ENCODE measurements at regions not wholly inside any gene's neighbourhood (a gene's known extent, or its start where the extent isn't known, plus 50 kb on each side); places are given as distances from the start of the nearest gene placed in this dataset.
"Not testable (repeated sequence)": the region's sequence is repeated elsewhere in the genome, so short reads cannot be mapped to it uniquely, and the experiment has no call there.

GRCh38 chr3:3347056-3347455 lies 167.6 kb upstream of the CRBN start:
- not testable (repeated sequence) for H3K4me3 ChIP-seq, H3K27me3 ChIP-seq, H3K36me3 ChIP-seq, DNase-seq, H3K9me3 ChIP-seq

GRCh38 chr3:3346556-3346955 lies 167.1 kb upstream of the CRBN start:
- Histone ChIP-seq H3K36me3 (no peaks in the 10 kb centered on the region), H3K9me3 (no peaks in the 10 kb centered on the region), H3K27me3 (no peaks in the 10 kb centered on the region), H3K4me3 (no peak overlapping the region)
- no peak for DNase-seq

- DNase-seq, result no peak
- no peaks in the 10 kb centered on the region for H3K27me3 ChIP-seq
- H3K9me3 ChIP-seq, result no peaks in the 10 kb centered on the region
- no peak overlapping the region for H3K4me3 ChIP-seq
- H3K36me3 ChIP-seq, result no peaks in the 10 kb centered on the region
Measured at GRCh38 chr3:3342141-3342540, 162.7 kb upstream of the CRBN start.

- Histone ChIP-seq H3K27me3 (no peaks in the 10 kb centered on the region), H3K36me3 (no peaks in the 10 kb centered on the region), H3K9me3 (no peaks in the 10 kb centered on the region), H3K4me3 (no peak overlapping the region)
- DNase-seq, result no peak
Measured at GRCh38 chr3:3340965-3341895, 161.7 kb upstream of the CRBN start.

GRCh38 chr3:3340526-3340925 lies 161.0 kb upstream of the CRBN start:
- no peak for DNase-seq
- H3K4me3 ChIP-seq, result no peak overlapping the region
- H3K9me3 ChIP-seq, result no peaks in the 10 kb centered on the region
- H3K27me3 ChIP-seq, result no peaks in the 10 kb centered on the region
- H3K36me3 ChIP-seq, result no peaks in the 10 kb centered on the region

GRCh38 chr3:3335903-3336302 lies 156.4 kb upstream of the CRBN start:
- Histone ChIP-seq H3K9me3 (no peaks in the 10 kb centered on the region), H3K36me3 (no peaks in the 10 kb centered on the region), H3K4me3 (no peak overlapping the region), H3K27me3 (no peaks in the 10 kb centered on the region)
- no peak for DNase-seq

- H3K4me3 ChIP-seq, result no peak overlapping the region
- no peaks in the 10 kb centered on the region for H3K27me3 ChIP-seq
- DNase-seq, result no peak
- no peaks in the 10 kb centered on the region for H3K9me3 ChIP-seq
- H3K36me3 ChIP-seq, result no peaks in the 10 kb centered on the region
Measured at GRCh38 chr3:3334491-3334890, 155.0 kb upstream of the CRBN start.

- no peaks in the 10 kb centered on the region for H3K9me3 ChIP-seq
Measured at GRCh38 chr3:3333571-3333970, 154.1 kb upstream of the CRBN start.

GRCh38 chr3:3316521-3316920 lies 137.0 kb upstream of the CRBN start:
- Histone ChIP-seq H3K36me3 (no peaks in the 10 kb centered on the region), H3K9me3 (no peaks in the 10 kb centered on the region), H3K27me3 (no peaks in the 10 kb centered on the region), H3K4me3 (no peak overlapping the region)
- no peak for DNase-seq

More at GRCh38 chr3:3333571-3333970, 154.1 kb upstream of the CRBN start:
- H3K4me3 ChIP-seq, result no peak overlapping the region
- H3K27me3 ChIP-seq, result no peaks in the 10 kb centered on the region
- no peak for DNase-seq
- no peaks in the 10 kb centered on the region for H3K36me3 ChIP-seq

GRCh38 chr3:3315846-3316245 lies 136.4 kb upstream of the CRBN start:
- Histone ChIP-seq H3K36me3 (no peaks in the 10 kb centered on the region), H3K9me3 (no peaks in the 10 kb centered on the region), H3K27me3 (no peaks in the 10 kb centered on the region), H3K4me3 (no peak overlapping the region)
- DNase-seq, result no peak

- no peak for DNase-seq
- no peaks in the 10 kb centered on the region for H3K36me3 ChIP-seq
- no peaks in the 10 kb centered on the region for H3K27me3 ChIP-seq
- H3K4me3 ChIP-seq, result no peak overlapping the region
- H3K9me3 ChIP-seq, result no peaks in the 10 kb centered on the region
Measured at GRCh38 chr3:3309887-3310286, 130.4 kb upstream of the CRBN start.

- no peak overlapping the region for H3K4me3 ChIP-seq
- H3K9me3 ChIP-seq, result no peaks in the 10 kb centered on the region
- no peaks in the 10 kb centered on the region for H3K36me3 ChIP-seq
- no peak for DNase-seq
- no peaks in the 10 kb centered on the region for H3K27me3 ChIP-seq
Measured at GRCh38 chr3:3308809-3309208, 129.3 kb upstream of the CRBN start.

- Histone ChIP-seq H3K36me3 (no peaks in the 10 kb centered on the region), H3K9me3 (no peaks in the 10 kb centered on the region), H3K4me3 (no peak overlapping the region), H3K27me3 (no peaks in the 10 kb centered on the region)
- DNase-seq, result no peak
Measured at GRCh38 chr3:3307491-3307890, 128.0 kb upstream of the CRBN start.

GRCh38 chr3:3305841-3306240 lies 126.3 kb upstream of the CRBN start:
- H3K4me3 ChIP-seq, result no peak overlapping the region

GRCh38 chr3:3305084-3305483 lies 125.6 kb upstream of the CRBN start:
- no peak for DNase-seq

More at GRCh38 chr3:3305841-3306240, 126.3 kb upstream of the CRBN start:
- Histone ChIP-seq H3K27me3 (no peaks in the 10 kb centered on the region), H3K36me3 (no peaks in the 10 kb centered on the region), H3K9me3 (no peaks in the 10 kb centered on the region)
- DNase-seq, result no peak

GRCh38 chr3:3303636-3304035 lies 124.1 kb upstream of the CRBN start:
- Histone ChIP-seq H3K9me3 (no peaks in the 10 kb centered on the region), H3K27me3 (no peaks in the 10 kb centered on the region), H3K36me3 (no peaks in the 10 kb centered on the region), H3K4me3 (no peak overlapping the region)
- no peak for DNase-seq

More at GRCh38 chr3:3305084-3305483, 125.6 kb upstream of the CRBN start:
- Histone ChIP-seq H3K27me3 (no peaks in the 10 kb centered on the region), H3K4me3 (no peak overlapping the region), H3K36me3 (no peaks in the 10 kb centered on the region), H3K9me3 (no peaks in the 10 kb centered on the region)

GRCh38 chr3:3302964-3303363 lies 123.5 kb upstream of the CRBN start:
- Histone ChIP-seq H3K4me3 (no peak overlapping the region), H3K27me3 (no peaks in the 10 kb centered on the region), H3K9me3 (no peaks in the 10 kb centered on the region), H3K36me3 (no peaks in the 10 kb centered on the region)
- no peak for DNase-seq

- H3K9me3 ChIP-seq, result no peaks in the 10 kb centered on the region
- no peaks in the 10 kb centered on the region for H3K27me3 ChIP-seq
- DNase-seq, result no peak
- H3K4me3 ChIP-seq, result no peak overlapping the region
- no peaks in the 10 kb centered on the region for H3K36me3 ChIP-seq
Measured at GRCh38 chr3:3301476-3301875, 122.0 kb upstream of the CRBN start.

Data from MG63 (cell line).